ENCODE measurements at regions not wholly inside any gene's neighbourhood (a gene's known extent, or its start where the extent isn't known, plus 50 kb on each side); places are given as distances from the start of the nearest gene placed in this dataset.

DNA sequence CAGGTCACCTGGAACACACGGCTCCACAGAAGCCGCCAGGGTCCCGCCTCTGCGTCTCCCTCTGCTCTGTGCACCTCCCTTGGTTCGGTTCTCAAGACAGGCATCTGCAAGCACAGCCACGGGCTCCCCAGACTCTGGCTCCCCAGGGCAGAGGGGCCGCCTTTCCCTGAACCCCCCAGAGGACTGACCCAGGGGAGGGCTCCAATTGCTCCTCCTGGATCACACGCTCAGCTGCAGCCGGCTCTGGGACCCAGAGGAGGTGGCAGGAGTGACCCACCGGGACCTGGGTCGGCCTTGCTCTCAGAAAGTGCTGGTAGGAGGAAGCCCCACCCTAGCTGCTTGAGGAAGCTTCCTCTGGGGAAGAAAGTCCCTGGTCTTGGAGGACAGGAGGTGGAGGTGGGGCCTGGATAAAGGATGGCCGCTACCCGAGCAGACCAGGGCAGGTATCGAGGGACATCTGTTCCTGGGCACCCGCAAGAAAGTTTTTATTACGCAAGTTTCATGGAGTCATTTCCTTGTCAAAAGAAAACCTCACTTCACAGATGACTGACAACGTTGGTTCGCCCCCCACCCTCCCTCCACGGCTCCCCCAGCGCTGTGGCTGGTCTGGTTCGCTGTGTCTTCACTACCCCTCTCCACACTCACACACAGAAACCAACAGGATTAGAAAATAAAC lies 103.9 kb upstream of the AFDN start:
- Histone ChIP-seq H3K9me3 (replicated peaks; ENCODE audit: insufficient read depth, low read length) (no peaks in the 10 kb centered on the region), H3K27me3 (replicated peaks; ENCODE audit: insufficient read depth, low read length) (peaks cover 9% of the 10 kb centered on the region), H3K4me1 (ENCODE audit: low read length) (no peaks in the 10 kb centered on the region), H3K9ac (ENCODE audit: low read length) (no peak overlapping the region), H3K79me2 (ENCODE audit: low read length) (no peaks in the 10 kb centered on the region), H3F3A (ENCODE audit: insufficient read depth, low read length) (no peaks in the 10 kb centered on the region), H3K36me3 (replicated peaks; ENCODE audit: insufficient read depth, low read length) (no peaks in the 10 kb centered on the region), H2AFZ (ENCODE audit: low read length) (no peak overlapping the region), H3K4me3 (ENCODE audit: low read length) (no peak overlapping the region), H4K20me1 (ENCODE audit: insufficient read depth, low read length) (no peaks in the 10 kb centered on the region), H3K4me2 (ENCODE audit: low read depth, low read length) (no peak overlapping the region), H3K27ac (ENCODE audit: low read length) (no peak overlapping the region), H3K9me2 (replicated peaks; ENCODE audit: insufficient read depth, low read length) (no peaks in the 10 kb centered on the region)
- DNase-seq: no peak
- TF ChIP-seq EZH2phosphoT487 (IDR thresholded peaks at IDR 0.05; ENCODE audit: low read length) (no peak), EZH2 (optimal IDR thresholded peaks at IDR 0.05; ENCODE audit: low read depth, low read length) (no peak)
- TF ChIP-seq, protein P1, sequence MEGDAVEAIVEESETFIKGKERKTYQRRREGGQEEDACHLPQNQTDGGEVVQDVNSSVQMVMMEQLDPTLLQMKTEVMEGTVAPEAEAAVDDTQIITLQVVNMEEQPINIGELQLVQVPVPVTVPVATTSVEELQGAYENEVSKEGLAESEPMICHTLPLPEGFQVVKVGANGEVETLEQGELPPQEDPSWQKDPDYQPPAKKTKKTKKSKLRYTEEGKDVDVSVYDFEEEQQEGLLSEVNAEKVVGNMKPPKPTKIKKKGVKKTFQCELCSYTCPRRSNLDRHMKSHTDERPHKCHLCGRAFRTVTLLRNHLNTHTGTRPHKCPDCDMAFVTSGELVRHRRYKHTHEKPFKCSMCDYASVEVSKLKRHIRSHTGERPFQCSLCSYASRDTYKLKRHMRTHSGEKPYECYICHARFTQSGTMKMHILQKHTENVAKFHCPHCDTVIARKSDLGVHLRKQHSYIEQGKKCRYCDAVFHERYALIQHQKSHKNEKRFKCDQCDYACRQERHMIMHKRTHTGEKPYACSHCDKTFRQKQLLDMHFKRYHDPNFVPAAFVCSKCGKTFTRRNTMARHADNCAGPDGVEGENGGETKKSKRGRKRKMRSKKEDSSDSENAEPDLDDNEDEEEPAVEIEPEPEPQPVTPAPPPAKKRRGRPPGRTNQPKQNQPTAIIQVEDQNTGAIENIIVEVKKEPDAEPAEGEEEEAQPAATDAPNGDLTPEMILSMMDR (IDR thresholded peaks at IDR 0.05; ENCODE audit: low read length): no peak

DNA sequence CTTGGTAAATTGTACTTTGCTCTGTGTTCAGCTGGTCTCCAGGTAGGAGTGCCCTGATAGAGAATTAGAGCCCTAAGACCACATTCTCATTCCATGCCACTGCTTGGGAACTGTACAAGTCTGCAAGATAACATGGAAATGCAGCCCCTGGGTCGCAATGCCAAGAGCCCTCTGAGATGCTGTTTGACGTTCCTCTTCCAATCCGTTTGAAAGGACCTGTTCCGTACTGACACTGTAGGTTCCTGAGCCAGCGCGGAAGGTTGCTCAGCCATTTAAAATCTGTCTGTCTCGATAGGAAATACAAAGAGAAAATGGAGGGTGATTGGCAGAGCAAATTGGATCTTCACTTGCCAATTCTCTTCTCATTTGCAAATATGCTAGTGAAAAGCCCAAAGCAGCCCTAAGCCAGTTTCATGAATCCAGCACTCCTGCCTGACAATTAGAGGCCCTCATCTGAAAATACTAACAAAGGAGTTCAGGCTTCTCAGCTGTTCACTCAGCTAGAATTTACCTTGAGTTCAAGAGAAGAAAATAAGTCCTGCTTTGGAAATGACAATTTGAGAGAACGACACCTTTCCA lies 100.6 kb upstream of the AFDN start:
- no peak overlapping the region for H3K4me3 ChIP-seq (ENCODE audit: low read length)
- H3K27me3 ChIP-seq (replicated peaks; ENCODE audit: insufficient read depth, low read length): peaks cover 8% of the 10 kb centered on the region
- H3K36me3 ChIP-seq (replicated peaks; ENCODE audit: insufficient read depth, low read length): no peaks in the 10 kb centered on the region
- no peak for DNase-seq
- no peaks in the 10 kb centered on the region for H3K4me1 ChIP-seq (ENCODE audit: low read length)
- no peak overlapping the region for H3K27ac ChIP-seq (ENCODE audit: low read length)
- no peak for TF ChIP-seq EZH2 (optimal IDR thresholded peaks at IDR 0.05; ENCODE audit: low read depth, low read length)
- TF ChIP-seq, protein P1 (IDR thresholded peaks at IDR 0.05; ENCODE audit: low read length): no peak
- no peak for TF ChIP-seq EZH2phosphoT487 (IDR thresholded peaks at IDR 0.05; ENCODE audit: low read length)
- H3K79me2 ChIP-seq (ENCODE audit: low read length): no peaks in the 10 kb centered on the region
- no peak overlapping the region for H3K9ac ChIP-seq (ENCODE audit: low read length)
- H3K4me2 ChIP-seq (ENCODE audit: low read depth, low read length): no peak overlapping the region
- no peaks in the 10 kb centered on the region for H3F3A ChIP-seq (ENCODE audit: insufficient read depth, low read length)
- H3K9me2 ChIP-seq (replicated peaks; ENCODE audit: insufficient read depth, low read length): no peaks in the 10 kb centered on the region
- H4K20me1 ChIP-seq (ENCODE audit: insufficient read depth, low read length): no peaks in the 10 kb centered on the region
- no peaks in the 10 kb centered on the region for H3K9me3 ChIP-seq (replicated peaks; ENCODE audit: insufficient read depth, low read length)
- no peak overlapping the region for H2AFZ ChIP-seq (ENCODE audit: low read length)

DNA sequence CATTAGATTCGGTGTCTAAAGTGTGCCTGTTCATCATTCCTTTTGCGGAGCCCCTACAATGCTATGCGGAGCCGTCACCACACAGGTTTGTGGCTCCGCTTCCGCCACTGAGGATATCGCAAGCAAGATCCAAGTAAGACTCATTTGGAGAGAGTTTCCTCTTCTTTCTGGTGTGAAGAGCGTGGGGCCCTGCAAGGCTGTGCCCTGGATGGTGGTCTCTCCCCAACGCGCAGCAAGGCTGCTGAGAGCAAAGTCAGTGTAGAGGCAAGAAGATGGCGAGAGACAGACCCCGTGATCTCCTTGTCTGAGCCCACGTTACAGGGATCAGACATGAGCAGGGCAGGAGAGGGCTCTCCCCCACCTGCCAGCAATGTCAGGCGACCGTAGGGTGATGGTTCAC lies 96.3 kb upstream of the AFDN start:
- H3K9me3 ChIP-seq (replicated peaks; ENCODE audit: insufficient read depth, low read length): no peaks in the 10 kb centered on the region
- no peaks in the 10 kb centered on the region for H3K9me2 ChIP-seq (replicated peaks; ENCODE audit: insufficient read depth, low read length)
- no peak overlapping the region for H3K4me3 ChIP-seq (ENCODE audit: low read length)
- H2AFZ ChIP-seq (ENCODE audit: low read length): no peak overlapping the region
- no peak overlapping the region for H3K4me2 ChIP-seq (ENCODE audit: low read depth, low read length)
- no peaks in the 10 kb centered on the region; the same call in 1 of the 2 replicates for H3K27me3 ChIP-seq (replicated peaks; ENCODE audit: insufficient read depth, low read length)
- no peaks in the 10 kb centered on the region for H3F3A ChIP-seq (ENCODE audit: insufficient read depth, low read length)
- no peaks in the 10 kb centered on the region for H3K79me2 ChIP-seq (ENCODE audit: low read length)
- no peak for DNase-seq
- H3K36me3 ChIP-seq (replicated peaks; ENCODE audit: insufficient read depth, low read length): no peaks in the 10 kb centered on the region
- H3K9ac ChIP-seq (ENCODE audit: low read length): no peak overlapping the region
- no peaks in the 10 kb centered on the region for H4K20me1 ChIP-seq (ENCODE audit: insufficient read depth, low read length)
- no peaks in the 10 kb centered on the region for H3K4me1 ChIP-seq (ENCODE audit: low read length)
- no peak overlapping the region for H3K27ac ChIP-seq (ENCODE audit: low read length)
- TF ChIP-seq, protein P1 (IDR thresholded peaks at IDR 0.05; ENCODE audit: low read length): no peak
- no peak for TF ChIP-seq EZH2 (optimal IDR thresholded peaks at IDR 0.05; ENCODE audit: low read depth, low read length)
- no peak for TF ChIP-seq EZH2phosphoT487 (IDR thresholded peaks at IDR 0.05; ENCODE audit: low read length)

Data from MM.1S (cell line).